ENCODE measurements at regions not wholly inside any gene's neighbourhood (a gene's known extent, or its start where the extent isn't known, plus 50 kb on each side); places are given as distances from the start of the nearest gene placed in this dataset.

DNA sequence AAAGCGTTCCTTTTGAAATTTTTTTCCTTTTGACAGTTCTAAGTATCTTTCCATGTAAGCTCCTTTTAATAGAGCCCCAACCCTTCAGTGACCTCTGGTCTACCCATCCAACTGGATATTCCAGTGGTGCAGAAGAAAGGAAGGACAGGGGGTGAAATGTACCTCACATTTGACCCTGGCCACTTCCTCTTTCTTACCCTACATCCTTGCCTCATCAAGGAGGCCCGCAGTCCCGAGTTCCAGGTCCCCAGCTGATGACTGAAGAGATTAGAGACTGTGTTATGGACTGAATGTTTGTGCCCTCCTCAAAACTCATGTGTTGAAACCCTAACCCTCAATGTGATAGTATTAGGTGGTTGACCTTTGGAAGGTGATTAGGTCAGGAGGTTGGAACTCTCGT is 158.1 kb downstream of the RBM43 start:
- H3K4me3 ChIP-seq (ENCODE audit: low read length), result no peak overlapping the region
- no peak for DNase-seq (ENCODE audit: low read depth)
- TF ChIP-seq, protein P1, sequence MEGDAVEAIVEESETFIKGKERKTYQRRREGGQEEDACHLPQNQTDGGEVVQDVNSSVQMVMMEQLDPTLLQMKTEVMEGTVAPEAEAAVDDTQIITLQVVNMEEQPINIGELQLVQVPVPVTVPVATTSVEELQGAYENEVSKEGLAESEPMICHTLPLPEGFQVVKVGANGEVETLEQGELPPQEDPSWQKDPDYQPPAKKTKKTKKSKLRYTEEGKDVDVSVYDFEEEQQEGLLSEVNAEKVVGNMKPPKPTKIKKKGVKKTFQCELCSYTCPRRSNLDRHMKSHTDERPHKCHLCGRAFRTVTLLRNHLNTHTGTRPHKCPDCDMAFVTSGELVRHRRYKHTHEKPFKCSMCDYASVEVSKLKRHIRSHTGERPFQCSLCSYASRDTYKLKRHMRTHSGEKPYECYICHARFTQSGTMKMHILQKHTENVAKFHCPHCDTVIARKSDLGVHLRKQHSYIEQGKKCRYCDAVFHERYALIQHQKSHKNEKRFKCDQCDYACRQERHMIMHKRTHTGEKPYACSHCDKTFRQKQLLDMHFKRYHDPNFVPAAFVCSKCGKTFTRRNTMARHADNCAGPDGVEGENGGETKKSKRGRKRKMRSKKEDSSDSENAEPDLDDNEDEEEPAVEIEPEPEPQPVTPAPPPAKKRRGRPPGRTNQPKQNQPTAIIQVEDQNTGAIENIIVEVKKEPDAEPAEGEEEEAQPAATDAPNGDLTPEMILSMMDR (conservative IDR thresholded peaks at IDR 0.05; ENCODE audit: low read length), result no peak

DNA sequence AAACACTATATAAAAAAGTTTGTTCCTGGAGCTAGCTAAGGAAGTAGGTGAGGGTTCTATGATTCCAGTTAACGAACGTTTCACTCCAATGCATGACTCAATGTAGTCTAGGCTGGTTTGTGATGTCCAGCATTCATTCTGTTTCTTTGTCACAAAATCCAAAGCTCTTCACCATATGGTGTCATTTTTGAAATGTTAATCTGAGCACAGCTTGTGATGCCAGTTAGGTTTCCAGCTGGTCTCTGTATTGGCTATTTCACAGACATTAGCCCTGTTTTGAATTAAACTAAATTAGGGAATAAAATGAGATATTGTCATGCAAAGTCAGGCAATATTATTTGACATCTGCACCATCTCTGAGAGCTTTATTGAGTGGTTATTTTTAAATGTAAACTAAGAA is 159.4 kb downstream of the RBM43 start:
- DNase-seq (ENCODE audit: low read depth), result no peak
- TF ChIP-seq, protein P1 (conservative IDR thresholded peaks at IDR 0.05; ENCODE audit: low read length), result no peak
- H3K4me3 ChIP-seq (ENCODE audit: low read length), result no peak overlapping the region

DNA sequence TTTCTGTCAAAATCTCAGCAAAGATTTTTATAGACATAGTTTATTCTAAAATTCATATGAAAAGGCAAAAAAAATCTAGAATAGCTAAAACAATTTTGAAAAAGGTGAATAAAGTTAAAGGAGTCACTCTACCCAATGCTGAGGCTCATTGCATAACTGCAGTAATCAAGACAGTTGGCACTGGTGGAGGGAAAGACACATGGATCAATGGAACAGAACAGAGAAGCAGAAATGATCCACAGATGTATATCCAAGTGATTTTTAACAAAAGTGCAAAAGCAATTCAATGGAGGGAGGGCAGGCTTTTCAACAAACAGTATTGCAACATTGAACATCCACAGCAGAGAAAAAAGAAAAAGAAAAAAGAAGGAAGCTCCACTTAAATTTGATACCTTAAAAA is 162.8 kb downstream of the RBM43 start:
- TF ChIP-seq, protein P1 (conservative IDR thresholded peaks at IDR 0.05; ENCODE audit: low read length), result no peak
- no peak overlapping the region for H3K4me3 ChIP-seq (ENCODE audit: low read length)
- DNase-seq (ENCODE audit: low read depth), result no peak

DNA sequence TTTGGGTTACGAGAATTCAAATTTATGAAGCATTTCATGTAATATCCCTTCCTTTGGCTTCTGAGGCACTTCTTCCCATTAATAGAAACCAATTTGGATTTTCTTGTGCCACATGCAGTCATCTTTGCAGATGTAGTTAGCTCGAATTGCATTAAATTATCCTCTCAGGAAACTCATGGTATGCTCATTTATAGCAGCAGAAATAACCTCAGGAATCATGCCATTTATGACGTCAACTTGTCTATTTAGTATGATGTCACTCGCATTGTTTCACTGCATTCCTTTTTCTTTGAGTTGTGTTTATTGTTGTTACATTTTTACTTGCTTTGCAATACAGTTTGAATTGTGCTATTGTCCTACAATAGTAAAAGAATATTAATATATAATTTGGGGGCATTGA is 163.8 kb downstream of the RBM43 start:
- TF ChIP-seq, protein P1 (conservative IDR thresholded peaks at IDR 0.05; ENCODE audit: low read length), result no peak
- DNase-seq (ENCODE audit: low read depth), result no peak
- H3K4me3 ChIP-seq (ENCODE audit: low read length), result no peak overlapping the region

DNA sequence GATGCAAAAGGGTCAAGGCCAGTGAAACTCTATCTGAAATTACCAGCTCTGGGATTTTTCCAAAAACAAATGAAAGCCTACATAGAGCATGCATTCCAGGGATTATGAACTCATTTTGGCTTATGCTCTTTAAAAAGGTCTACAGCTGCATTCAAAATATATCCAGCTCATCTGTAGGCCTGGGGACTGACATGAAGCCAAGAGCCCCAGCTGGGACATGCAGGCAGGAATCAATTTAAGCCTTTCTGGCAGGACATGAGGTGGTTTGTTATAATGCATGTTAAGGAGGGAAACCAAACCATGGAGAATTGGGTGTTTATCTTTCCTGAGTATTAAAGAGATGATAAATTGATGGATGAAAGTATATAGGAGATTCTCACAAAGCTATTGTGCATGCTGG is 164.5 kb downstream of the RBM43 start:
- peak; percentile 16 for DNase-seq (ENCODE audit: low read depth)
- H3K4me3 ChIP-seq (ENCODE audit: low read length), result no peak overlapping the region
- TF ChIP-seq, protein P1 (conservative IDR thresholded peaks at IDR 0.05; ENCODE audit: low read length), result no peak

DNA sequence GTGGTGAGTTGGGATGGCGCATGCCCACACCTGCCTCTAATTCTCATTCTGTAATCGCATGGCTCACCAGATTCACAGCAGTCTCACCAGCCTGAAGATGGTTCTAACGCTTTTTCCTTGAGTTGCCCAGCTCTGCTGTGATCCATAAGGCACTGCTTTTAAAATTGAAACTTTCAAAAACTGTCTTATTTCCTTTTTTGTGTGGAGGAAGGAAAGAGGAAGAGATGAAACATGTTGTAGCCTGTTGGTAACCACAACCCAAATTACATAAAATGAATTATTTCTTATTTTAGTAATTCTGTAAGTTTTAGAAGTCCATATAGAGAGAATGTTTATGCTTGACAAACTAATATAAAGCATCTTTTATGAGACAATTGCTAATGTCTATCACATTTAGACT is 165.4 kb downstream of the RBM43 start:
- TF ChIP-seq, protein P1 (conservative IDR thresholded peaks at IDR 0.05; ENCODE audit: low read length), result no peak
- DNase-seq (ENCODE audit: low read depth), result no peak
- no peak overlapping the region for H3K4me3 ChIP-seq (ENCODE audit: low read length)

DNA sequence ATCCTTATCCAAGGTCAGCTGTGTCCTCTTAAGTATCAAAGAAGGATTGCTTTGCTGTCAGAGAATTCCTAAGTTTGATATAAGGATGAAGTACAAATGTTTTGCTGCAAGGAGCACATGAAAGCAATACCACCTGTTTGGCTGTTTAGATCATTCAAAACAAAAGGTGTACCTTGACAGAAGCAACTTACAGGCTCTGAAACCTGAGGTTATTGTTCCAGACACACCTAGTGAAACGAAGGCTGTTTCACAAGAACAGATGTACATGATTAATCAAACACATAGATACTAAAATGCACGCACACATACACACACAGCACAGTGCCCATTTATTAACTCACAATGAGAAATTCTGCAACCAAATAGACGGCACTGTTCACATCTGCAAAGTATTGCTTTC is 166.2 kb downstream of the RBM43 start:
- TF ChIP-seq, protein P1 (conservative IDR thresholded peaks at IDR 0.05; ENCODE audit: low read length), result no peak
- DNase-seq (ENCODE audit: low read depth), result no peak
- no peak overlapping the region for H3K4me3 ChIP-seq (ENCODE audit: low read length)

All from AG10803 (cell line).